ENCODE measurements at regions not wholly inside any gene's neighbourhood (a gene's known extent, or its start where the extent isn't known, plus 50 kb on each side); places are given as distances from the start of the nearest gene placed in this dataset.

DNA sequence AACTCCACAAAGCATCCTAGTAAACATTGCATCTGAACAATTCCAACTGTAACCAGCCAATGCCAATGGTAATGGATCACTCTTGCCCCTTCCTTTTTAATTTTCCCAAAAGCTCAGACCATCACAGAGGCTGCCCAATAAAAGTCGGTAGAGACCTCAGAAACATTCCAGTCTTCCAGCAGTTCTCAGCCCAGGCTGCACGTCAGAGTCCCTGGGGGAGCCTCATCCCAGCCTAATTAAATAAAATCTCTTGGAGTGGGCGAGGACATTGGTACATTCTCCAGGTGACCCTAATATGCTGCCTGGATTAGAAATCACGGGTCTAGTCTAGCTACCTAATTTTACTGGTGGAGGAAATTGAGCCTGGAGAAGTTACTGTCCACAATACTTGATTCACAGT is 117.1 kb upstream of the MYOCD start:
- TF ChIP-seq, protein P1, sequence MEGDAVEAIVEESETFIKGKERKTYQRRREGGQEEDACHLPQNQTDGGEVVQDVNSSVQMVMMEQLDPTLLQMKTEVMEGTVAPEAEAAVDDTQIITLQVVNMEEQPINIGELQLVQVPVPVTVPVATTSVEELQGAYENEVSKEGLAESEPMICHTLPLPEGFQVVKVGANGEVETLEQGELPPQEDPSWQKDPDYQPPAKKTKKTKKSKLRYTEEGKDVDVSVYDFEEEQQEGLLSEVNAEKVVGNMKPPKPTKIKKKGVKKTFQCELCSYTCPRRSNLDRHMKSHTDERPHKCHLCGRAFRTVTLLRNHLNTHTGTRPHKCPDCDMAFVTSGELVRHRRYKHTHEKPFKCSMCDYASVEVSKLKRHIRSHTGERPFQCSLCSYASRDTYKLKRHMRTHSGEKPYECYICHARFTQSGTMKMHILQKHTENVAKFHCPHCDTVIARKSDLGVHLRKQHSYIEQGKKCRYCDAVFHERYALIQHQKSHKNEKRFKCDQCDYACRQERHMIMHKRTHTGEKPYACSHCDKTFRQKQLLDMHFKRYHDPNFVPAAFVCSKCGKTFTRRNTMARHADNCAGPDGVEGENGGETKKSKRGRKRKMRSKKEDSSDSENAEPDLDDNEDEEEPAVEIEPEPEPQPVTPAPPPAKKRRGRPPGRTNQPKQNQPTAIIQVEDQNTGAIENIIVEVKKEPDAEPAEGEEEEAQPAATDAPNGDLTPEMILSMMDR (IDR thresholded peaks at IDR 0.05), result no peak
- TF ChIP-seq POLR2AphosphoS5 (IDR thresholded peaks at IDR 0.05; ENCODE audit: insufficient read depth in 1 of 2, low read depth in 1 of 2), result no peak
